Stimulated activated CD4-positive, alpha-beta T cell treated with anti-CD3 and anti-CD28 coated beads, Interleukin-4, amount 100 ng/mL, for 48 hours (primary cell): ENCODE measurements at regions not wholly inside any gene's neighbourhood (a gene's known extent, or its start where the extent isn't known, plus 50 kb on each side); places are given as distances from the start of the nearest gene placed in this dataset.

Source experiments
- DNase-seq, 2 donors: peaks; one replicate each; pipeline ENCODE4 v3.0.0-alpha.2; 2020; ENCODE audit warnings: low read depth in 2 of 2

DNA sequence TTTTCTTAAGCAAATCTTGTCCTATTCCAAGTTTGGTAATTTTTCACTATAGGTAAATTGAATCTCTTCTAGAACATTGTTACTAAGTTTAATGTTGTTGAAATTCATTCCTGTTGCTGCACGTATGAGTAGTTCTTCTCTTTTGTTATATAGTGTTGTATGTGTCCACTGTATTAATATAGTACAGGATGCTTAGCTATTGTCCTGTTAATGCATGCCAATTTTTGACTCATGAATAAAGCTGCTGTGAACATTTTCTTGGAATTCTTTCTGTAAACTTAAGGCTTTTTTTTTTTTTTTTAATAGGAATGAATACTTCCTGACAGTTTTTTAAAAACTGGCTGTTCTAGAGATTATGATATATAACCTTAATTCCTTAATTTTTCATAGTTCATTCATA, 326.9 kb downstream of the SLC4A3 start:
- no peak for DNase-seq

DNA sequence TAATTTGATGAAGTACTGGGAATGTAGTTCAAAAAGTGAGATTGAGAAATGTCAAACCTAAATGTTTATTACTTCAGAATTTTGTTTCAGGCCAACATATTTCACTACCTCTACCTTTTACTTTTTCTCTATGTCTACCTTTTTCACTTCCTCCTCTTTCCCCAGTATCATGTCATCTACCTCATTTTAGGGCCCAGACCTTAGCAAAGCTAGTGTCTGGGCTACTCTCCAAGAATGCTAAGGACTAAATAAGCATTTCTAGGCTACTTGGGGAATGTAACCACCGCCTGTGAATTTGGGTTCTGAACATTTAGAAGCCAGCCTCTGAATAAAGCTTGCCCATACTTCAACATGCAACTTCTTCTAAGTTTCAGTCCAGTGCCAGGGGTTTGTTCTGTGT, 330.4 kb downstream of the SLC4A3 start:
- no peak for DNase-seq

DNA sequence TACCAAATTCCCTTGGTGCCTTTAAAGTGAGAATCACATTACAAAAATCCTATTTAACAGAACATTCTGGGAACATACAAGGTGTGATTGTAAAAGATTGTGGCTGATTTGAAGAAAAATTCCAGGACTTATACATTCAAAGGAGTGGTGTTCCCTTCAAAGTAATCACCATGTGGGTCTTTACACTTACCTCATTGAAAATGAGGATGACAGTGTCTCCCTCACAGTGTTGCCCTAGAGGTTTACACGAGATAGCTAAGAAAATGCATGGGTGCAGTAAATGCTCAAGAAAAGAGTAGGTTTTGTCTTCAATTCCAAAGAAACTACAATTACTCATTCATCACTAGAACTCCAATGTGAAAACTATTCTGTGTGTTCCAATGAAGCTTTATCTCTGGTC, 331.5 kb downstream of the SLC4A3 start:
- no peak for DNase-seq

DNA sequence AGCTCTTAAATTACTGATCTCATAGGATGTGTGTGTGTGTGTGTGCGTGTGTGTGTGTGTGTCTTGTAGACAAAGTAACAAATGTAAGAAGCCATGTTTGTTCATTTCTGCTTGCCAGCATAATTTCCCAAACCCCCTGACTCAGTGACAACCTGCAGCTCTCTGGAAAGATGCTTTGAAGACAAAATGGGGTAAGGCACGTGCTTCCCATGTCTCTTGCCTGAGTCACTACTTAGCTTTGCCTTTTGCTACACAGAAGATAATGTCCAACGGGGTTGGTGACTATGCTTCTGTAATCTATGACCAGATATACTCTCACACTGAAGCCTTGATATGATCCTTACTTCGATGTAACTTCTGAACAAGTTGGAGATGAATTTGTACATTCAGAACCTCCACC, 332.0 kb downstream of the SLC4A3 start:
- DNase-seq = no peak

DNA sequence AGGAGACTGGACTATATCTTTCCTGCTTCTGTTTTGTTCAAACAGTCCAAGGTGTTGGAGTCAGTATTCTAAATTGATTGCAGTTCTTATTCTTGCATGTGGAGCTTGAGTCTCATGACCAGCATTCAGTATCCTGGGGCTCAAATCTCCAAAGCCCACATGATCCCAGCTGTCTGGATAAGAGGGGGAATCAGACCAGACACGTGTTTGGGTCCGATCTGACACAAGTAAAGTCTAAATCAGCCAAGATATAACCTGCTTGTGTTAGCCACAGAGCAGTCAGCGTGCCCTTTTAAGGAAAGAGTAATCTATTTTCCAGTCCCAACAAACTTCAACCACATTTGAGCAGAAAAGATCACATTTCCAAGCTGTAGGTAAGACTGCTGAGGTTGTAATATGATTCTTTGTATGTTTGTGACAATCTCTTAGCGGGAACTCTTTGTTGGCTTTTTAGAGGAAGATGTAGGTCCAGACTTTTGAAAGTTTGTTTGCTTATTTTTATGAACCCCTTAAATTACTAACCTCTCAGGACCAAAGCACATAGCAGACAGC, 334.6 kb downstream of the SLC4A3 start:
- no peak for DNase-seq

DNA sequence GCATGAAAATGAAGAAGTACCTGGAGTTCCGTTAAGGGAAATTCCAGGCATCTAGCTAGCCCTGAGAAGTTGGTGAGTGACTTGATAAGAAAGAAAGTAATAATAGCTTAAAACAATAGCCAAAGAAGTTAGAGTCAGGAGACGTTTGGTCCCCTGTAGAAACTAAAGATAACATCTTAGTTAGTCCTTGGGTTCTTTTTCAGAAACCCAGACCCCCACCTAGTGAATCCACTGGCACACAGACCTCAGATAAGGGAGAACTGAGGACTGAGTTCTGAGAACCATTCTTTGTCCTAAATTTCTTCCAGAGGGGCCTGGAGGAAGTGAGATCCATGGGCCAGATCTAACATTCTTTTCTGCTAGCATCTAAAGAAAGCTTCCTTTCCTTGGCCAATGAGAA, 335.4 kb downstream of the SLC4A3 start:
- no peak for DNase-seq

DNA sequence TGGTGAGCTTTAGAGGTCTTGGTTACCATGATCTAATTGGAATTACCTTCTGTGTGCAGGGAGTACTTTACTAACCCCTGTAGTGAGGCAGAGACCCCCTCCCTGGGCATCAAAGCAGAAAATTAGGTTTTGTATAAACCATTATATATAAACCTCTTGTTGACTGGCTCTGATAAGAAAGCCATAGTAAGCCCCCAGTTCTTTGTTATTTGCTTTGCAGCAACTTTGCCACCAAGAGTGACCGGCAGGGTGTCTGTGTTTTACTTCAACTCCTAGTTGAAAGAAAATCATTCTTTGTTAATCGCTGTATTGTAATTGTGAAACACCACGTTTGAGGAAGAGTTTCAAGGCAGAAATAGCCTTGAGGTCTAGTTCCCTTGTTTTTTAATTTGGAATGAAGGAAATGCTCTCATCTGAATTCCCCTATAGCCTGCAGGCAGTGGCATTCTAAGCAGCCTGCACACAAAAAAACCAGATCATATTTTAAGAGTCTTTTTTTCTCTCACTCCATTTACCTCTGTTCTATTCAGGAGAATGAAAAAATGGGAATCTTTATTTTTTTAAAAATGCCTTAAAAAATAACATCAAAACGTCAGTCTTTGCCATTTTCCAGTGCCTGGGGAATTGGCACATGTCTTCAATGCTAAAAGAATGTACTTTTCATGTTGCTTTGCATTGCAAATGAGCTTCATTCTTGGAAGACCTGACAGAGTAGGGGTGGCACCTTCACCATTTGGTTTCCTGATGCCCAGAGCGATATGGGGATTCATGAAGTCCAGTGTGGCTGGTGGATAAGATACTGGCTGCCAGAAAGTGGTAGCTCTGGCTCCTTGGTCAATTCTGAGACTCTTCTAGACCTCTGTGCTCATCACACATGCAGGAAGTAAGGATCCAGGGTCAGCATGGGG, 338.1 kb downstream of the SLC4A3 start:
- no peak for DNase-seq

DNA sequence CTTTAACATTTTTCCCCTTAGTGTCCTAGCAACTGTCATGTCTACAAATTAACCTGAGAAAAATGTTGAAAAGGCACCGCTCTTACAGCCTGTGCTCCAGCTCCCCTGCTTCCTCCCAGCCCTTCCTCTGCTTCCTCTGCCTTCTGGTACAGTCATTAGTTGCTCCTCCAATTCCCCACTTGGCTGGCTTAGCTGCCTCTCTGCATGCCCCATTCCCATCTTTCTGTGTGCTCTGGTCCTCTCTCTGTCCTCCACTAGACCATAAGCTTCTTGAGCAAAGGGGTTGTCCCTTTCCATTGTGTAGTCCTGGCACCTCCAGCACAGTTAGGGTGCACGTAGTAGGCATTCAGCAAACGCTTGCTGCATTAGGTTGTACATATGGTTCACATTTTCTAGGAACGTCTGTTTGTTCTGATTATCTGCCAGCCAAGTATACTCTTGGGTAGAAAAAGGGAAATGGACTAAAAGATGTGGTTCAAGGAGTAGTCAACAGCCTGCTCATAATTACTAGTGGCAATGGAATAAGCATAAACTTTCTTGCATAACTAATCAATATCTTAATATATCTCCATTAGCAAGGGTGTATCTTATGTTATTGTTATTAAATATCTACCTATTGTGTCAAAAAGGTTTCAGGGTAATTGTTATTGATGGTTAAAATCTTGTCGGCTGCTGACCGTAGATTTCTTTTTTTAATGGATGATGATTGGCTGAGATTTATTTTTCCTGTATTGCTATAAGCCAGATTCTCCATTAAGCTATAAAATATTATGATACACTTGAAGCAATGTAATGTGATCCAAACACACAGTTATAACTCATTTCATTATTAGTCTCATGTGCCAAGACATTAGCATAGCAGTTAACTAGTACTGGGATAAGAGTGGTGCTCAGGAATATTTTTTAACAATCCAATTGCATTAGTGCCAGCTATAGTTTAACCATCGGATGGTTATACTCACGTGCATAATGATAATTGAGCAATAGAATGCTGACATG, 340.1 kb downstream of the SLC4A3 start:
- no peak for DNase-seq

DNA sequence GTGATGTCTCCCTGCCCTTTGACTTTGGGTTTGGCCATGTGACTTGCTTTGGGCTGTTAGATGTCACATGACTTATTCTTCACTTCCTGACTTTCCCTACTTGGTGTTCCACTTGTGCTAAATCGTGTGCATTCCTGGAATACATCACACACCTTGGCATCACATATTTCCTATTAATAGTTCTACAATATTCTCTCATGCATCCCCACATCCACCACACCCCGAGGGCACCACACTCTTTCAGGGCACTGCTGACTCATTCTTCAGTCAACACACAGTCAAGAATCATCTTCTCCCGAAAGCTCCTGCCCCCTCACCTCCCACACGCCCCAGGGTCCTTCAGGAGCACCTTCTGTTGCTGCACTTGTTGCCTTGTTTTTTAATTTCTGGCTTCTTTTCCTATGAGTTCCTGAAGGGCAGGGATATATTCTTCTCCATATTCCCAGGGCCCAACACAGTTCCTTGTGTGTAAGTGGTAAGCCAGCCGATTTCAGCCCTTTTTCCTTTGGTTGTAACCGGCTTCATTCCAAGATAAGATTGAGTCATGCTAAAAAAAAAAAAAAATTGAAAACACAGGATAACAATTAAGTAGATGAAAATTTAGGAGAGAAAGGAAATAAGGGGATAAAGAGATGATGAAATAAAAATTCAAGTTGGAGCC, 341.4 kb downstream of the SLC4A3 start:
- no peak for DNase-seq

DNA sequence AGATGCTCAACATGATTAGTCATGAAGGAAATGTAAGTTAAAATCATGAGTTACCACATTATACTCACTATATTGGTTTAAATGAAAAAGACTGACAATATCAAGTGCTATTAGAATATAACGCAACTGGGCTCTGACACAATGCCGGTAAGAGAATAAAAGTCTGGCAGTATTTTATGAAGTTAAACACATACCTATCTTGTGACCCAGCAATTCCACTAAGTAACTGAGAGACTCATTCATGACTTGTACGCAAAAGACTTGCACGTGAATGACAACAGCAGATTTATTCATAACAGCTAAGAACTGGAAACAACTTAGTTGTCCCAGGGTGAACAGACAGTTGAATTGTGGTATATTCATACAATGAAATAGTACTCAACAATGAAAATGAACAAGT, 342.1 kb downstream of the SLC4A3 start:
- no peak for DNase-seq

DNA sequence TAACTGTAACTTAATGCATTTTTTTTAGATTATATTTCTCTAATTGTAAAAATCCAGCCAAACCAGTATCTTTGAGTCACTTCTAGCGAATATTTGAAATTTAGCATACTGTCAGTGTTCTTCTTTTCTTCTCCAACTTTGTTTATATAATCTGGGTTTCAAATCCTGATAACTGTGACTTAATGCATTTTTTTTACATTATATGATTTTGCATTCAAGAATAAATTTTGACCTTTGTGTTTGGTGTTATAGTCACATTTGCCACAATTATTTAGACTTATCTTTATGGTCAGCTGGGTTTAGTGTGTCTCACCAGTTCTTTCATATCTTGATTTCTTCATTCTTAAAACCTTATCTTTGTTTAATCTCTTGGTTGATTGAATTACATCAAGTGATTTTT, 345.7 kb downstream of the SLC4A3 start:
- no peak for DNase-seq

DNA sequence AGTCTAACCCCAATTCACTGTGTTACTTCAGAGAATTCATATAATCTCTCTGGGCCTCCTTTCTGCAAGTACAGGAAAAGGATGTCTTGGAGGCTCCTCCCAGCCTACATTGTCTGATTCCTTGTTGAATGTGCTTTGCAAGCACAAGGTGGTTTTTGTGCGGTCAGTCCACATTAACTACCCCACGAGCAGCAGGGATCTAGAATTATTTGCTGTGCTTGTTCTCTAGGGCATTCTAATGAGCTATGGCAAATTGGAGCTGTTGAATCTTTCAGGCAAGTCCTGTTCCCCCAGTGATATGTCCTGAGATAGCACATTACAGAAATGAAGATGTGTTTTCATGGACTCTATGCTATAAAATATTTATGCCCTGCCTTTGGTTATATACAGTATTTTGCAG, 349.4 kb downstream of the SLC4A3 start:
- no peak for DNase-seq

DNA sequence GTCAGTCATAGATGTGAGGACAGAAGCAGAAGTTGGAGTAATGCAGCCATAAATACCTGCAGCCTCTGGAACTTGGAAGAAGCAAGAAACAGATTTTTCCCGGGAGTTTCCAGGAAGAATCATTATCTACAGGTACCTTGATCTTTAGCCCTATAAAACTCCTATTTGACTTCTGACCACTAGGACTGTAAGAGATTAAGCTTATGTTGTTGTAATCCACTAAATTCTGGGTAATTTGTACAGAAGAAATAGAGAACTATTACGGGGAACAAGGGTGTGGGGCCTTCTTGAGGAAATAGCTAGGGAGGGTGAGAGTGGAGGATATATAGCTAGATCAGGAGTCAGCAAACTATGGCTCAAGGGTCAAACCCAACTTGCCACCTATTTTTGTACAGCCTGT, 353.2 kb downstream of the SLC4A3 start:
- no peak for DNase-seq

DNA sequence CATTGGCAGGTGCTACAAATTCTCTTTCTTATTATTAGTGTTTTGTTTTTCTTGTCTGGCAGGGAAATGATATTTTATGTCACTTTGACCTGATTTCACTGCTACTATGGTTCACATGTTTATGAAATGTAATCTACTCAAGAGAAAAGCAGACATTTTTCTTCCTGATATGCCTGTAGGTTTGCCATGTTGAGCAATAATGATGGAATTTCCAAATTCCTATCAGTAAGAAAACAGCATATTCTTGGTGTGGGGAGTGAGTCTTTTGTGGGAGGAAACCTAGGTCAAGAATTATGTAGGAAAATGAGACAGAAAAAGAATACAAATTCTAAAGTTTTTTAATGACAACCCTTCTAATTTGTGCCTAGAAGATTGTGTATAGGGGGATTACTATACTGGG, 356.4 kb downstream of the SLC4A3 start:
- no peak for DNase-seq

DNA sequence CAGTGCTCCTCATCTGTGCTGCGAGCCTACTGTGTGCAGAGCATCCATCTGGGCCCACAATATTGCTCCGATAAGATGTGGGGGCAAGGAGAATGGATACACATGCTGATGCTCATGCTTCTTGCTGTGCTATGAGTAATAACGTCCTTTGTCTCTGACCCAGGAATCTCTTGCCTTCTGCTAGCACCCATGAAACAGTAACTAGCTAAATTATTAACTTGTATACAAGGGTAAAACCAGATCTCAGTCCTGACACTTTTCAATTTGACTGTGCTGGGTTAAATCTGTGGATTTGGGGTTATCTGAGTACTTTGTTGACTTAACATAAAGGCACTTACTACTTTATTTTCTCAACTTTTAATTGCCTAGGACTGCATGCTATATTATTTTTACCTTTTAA, 357.6 kb downstream of the SLC4A3 start:
- no peak for DNase-seq

DNA sequence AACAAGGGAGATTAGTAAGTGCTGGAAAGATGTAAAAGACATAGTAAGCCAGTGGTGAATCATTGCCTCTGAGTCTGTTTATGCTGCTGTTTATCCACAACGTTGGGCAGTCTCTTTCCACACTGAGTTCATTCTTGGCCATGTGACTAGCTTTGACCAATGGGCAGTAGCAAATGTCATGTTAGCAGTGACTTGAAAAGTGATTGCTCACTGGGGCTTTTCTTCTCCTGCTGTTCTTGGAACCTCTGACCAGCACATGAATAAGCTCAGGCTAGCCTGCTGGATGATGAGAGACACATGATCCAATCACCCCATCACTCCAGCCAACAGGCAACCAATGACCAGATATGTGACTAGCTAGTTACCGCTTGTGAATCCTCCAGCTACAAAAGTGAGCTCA, 360.4 kb downstream of the SLC4A3 start:
- no peak for DNase-seq

DNA sequence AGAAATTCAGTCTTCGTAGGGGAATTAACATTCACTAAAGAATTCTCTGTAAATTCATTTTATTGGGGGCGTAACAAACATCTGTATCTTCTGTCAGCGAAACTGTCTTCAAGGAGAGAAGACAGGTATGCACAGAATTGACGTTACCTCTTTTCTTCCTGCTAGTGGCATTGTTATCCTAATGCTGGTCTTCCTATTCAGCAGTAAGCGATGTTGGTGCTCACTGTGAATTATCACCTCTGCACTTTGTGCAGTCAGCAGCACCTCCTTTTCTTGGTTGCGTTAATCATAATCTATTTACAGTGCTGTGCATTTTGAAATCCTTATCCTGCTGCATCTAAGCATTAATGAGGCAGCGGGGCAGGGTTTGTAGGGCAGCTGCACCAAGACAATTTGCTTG, 362.3 kb downstream of the SLC4A3 start:
- DNase-seq = no peak

DNA sequence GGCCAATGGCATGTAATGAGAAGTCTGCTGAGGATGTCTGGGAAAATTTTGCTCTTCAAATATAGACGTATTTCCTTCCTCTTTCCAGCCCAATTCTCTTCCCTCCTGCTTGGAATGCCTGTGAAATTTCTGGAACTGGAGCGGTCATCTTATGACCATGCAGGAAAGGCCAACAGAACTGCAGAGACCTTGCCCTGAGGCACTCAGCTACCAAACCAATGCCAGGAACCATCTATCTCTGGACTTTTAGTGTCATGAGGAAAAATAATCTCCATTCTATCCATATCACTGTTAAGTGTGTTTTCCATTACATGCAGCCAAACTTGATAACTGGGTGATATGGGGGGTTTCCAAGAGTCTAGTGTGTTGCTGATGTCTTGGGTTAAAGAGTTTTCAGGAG, 363.7 kb downstream of the SLC4A3 start:
- DNase-seq = no peak

DNA sequence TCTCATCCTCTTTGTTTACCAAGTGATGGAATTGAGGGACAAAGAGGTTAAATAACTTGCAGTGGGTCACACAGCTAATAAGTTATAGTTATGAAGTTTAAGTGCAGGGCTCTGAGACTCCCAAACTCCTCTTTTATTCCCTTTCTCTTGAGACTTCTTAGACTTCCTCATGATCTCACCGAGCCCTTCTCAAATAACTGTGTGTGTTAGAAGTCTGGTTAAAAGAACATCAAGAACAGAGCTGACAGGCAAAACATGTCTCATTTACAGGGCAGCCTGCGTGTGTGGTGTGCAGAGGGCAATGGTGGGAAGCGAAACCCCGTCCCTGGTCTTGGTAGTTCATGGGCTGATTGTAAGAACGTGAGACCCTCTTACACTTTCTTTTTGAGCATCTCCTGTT, 368.0 kb downstream of the SLC4A3 start:
- no peak for DNase-seq

DNA sequence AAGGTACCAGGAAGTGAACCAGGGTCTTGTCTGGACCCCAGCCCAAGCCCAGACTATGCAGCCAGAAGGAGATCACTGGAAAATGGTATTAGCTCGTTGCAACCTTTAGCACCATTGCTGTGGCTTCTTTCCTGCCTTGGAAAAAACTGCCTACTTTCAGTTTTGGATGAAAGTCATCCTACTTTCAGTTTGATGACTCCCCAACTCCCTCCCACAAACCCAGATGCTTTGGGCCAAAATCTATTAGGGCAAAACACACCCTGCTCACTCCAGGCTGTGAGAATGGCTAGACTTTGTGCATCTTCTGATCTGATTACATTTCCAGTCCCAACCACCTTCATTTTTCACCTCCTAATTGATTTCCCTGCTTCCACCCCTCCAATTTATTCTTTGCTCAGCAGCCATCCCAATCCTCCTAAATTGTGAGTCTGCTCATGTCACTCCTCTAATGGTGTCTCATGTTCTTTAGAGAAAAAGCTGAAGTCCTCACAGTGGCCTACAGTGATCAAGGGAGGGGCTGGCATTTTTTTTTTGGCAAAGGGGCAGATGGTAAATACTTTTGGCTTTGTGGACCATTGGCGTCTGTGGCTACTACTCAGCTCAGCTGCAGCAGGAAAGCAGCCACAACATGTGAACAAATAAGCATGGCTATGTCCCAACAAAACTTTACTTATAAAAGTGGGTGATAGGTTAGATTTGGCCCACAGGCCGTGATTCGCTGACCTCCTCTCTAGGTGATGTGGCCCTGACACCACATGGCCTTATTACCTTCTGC, 368.7 kb downstream of the SLC4A3 start:
- DNase-seq = no peak

DNA sequence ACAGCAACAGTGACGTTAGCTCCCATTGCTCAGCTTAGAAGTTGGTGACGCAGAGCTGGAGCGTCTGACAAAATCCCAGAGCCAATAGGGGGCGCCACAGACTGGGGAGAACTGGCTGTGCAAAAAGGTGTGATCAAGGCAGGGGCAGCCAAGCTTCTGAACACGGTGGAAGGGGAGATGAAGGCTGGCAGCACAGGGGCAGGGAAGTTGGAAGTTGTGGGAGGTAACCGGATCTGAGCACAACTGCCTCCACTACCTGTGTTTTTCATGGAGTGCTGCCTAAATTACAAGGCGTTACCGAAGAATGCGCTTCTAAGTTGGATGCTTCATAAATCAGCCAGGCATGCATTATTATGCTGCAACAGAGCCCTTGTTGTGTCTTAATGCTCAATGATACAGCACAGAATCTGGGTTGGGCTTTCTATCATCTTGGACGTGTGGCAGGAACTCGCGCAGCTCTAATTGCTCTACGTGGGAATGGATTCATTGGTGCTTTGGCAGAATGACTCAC, 370.0 kb downstream of the SLC4A3 start:
- peak; percentile 5 to 8 for DNase-seq
